ENCODE measurements at regions not wholly inside any gene's neighbourhood (a gene's known extent, or its start where the extent isn't known, plus 50 kb on each side); places are given as distances from the start of the nearest gene placed in this dataset.

GRCh38 chr15:69958496-69959084, 139.1 kb downstream of the TLE3 start:
- no peak for DNase-seq (ENCODE audit: low read depth in 2 of 2)
- H3K9ac ChIP-seq (ENCODE audit: insufficient read depth, low read length) = no peak overlapping the region
- no peaks in the 10 kb centered on the region for H4K20me1 ChIP-seq (ENCODE audit: control insufficient read depth, extremely low read depth, insufficient read depth, low read length)
- H3K9me3 ChIP-seq (ENCODE audit: control insufficient read depth, insufficient read depth, low read depth, low read length) = no peaks in the 10 kb centered on the region
- H3K4me2 ChIP-seq (ENCODE audit: extremely low read depth, insufficient read depth, low read length) = no peak overlapping the region
- H3K27me3 ChIP-seq (ENCODE audit: control insufficient read depth, insufficient read depth, low read length) = no peaks in the 10 kb centered on the region
- H3K36me3 ChIP-seq (ENCODE audit: control insufficient read depth, insufficient read depth, low read length) = no peaks in the 10 kb centered on the region
- H3K4me1 ChIP-seq (ENCODE audit: control insufficient read depth, extremely low read depth, insufficient read depth, low read length) = no peaks in the 10 kb centered on the region
- H2AFZ ChIP-seq (ENCODE audit: low read length) = no peak overlapping the region
- no peaks in the 10 kb centered on the region for H3K79me2 ChIP-seq (ENCODE audit: control insufficient read depth, insufficient read depth, low read length)
- no peak overlapping the region for H3K27ac ChIP-seq (ENCODE audit: insufficient read depth, low read length)
- no peak overlapping the region for H3K4me3 ChIP-seq (replicated peaks in 1 of 4; ENCODE audit: control extremely low read depth in 1 of 4, insufficient read depth in 1 of 4, low read depth in 3 of 4, low read length in 4 of 4)
- TF ChIP-seq CTCF (conservative IDR thresholded peaks at IDR 0.05 in 1 of 2, IDR thresholded peaks at IDR 0.05 in 1 of 2; ENCODE audit: low read depth in 1 of 2, low read length in 2 of 2) = no peak
- TF ChIP-seq EZH2 (IDR thresholded peaks at IDR 0.05; ENCODE audit: low read length, missing control alignments) = no peak

DNA sequence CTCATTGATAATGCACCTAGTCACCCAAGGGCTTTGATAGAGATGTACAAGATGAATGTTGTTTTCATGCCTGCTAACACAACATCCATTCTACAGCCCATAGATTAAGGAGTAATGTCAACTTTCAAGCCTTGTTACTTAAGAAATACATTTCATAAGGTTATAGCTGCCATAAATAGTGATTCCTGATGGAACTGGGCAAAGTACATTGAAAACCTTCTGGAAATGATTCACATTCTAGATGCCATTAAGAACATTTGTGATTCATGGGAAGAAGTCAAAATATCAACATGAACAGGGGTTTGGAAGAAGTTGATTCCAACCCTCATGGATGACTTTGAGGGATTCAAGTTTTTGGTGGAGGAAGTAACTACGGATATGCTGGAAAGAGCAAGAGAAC, 135.2 kb downstream of the TLE3 start:
- Histone ChIP-seq H3K4me1 (ENCODE audit: control insufficient read depth, extremely low read depth, insufficient read depth, low read length) (no peaks in the 10 kb centered on the region), H4K20me1 (ENCODE audit: control insufficient read depth, extremely low read depth, insufficient read depth, low read length) (no peaks in the 10 kb centered on the region), H3K9ac (ENCODE audit: insufficient read depth, low read length) (no peak overlapping the region), H3K4me3 (replicated peaks in 1 of 4; ENCODE audit: control extremely low read depth in 1 of 4, insufficient read depth in 1 of 4, low read depth in 3 of 4, low read length in 4 of 4) (no peak overlapping the region), H3K9me3 (ENCODE audit: control insufficient read depth, insufficient read depth, low read depth, low read length) (no peaks in the 10 kb centered on the region), H3K27ac (ENCODE audit: insufficient read depth, low read length) (no peak overlapping the region), H3K79me2 (ENCODE audit: control insufficient read depth, insufficient read depth, low read length) (no peaks in the 10 kb centered on the region), H3K4me2 (ENCODE audit: extremely low read depth, insufficient read depth, low read length) (no peak overlapping the region), H2AFZ (ENCODE audit: low read length) (no peak overlapping the region), H3K36me3 (ENCODE audit: control insufficient read depth, insufficient read depth, low read length) (no peaks in the 10 kb centered on the region), H3K27me3 (ENCODE audit: control insufficient read depth, insufficient read depth, low read length) (no peaks in the 10 kb centered on the region)
- DNase-seq (ENCODE audit: low read depth in 2 of 2) = no peak
- TF ChIP-seq EZH2 (IDR thresholded peaks at IDR 0.05; ENCODE audit: low read length, missing control alignments) (no peak), CTCF (conservative IDR thresholded peaks at IDR 0.05 in 1 of 2, IDR thresholded peaks at IDR 0.05 in 1 of 2; ENCODE audit: low read depth in 1 of 2, low read length in 2 of 2) (no peak)

DNA sequence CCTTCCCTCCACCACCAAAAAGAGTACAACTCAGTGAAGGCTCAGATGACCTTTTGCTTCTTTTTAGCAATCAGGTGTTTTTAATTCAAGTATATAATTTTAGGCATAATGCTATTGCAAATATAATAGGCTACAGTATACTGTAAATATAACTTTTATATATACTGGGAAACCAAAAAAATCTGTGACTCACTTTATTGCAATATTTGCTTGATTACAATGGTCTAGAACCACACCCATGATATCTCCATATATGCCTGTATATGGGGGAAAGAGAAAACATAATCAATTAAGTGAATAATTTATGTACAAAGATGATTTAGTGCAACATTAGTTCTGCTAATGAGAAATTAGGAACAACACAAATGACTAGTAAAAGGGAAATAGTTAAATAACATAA, 134.3 kb downstream of the TLE3 start:
- Histone ChIP-seq H3K27me3 (ENCODE audit: control insufficient read depth, insufficient read depth, low read length) (no peaks in the 10 kb centered on the region), H3K27ac (ENCODE audit: insufficient read depth, low read length) (no peak overlapping the region), H3K36me3 (ENCODE audit: control insufficient read depth, insufficient read depth, low read length) (no peaks in the 10 kb centered on the region), H3K9me3 (ENCODE audit: control insufficient read depth, insufficient read depth, low read depth, low read length) (no peaks in the 10 kb centered on the region), H3K4me1 (ENCODE audit: control insufficient read depth, extremely low read depth, insufficient read depth, low read length) (no peaks in the 10 kb centered on the region), H3K4me3 (replicated peaks in 1 of 4; ENCODE audit: control extremely low read depth in 1 of 4, insufficient read depth in 1 of 4, low read depth in 3 of 4, low read length in 4 of 4) (no peak overlapping the region), H2AFZ (ENCODE audit: low read length) (no peak overlapping the region), H4K20me1 (ENCODE audit: control insufficient read depth, extremely low read depth, insufficient read depth, low read length) (no peaks in the 10 kb centered on the region), H3K79me2 (ENCODE audit: control insufficient read depth, insufficient read depth, low read length) (no peaks in the 10 kb centered on the region), H3K4me2 (ENCODE audit: extremely low read depth, insufficient read depth, low read length) (no peak overlapping the region), H3K9ac (ENCODE audit: insufficient read depth, low read length) (no peak overlapping the region)
- no peak for TF ChIP-seq EZH2 (IDR thresholded peaks at IDR 0.05; ENCODE audit: low read length, missing control alignments)
- no peak for TF ChIP-seq CTCF (conservative IDR thresholded peaks at IDR 0.05 in 1 of 2, IDR thresholded peaks at IDR 0.05 in 1 of 2; ENCODE audit: low read depth in 1 of 2, low read length in 2 of 2)
- no peak for DNase-seq (ENCODE audit: low read depth in 2 of 2)
